ENCODE measurements at regions not wholly inside any gene's neighbourhood (a gene's known extent, or its start where the extent isn't known, plus 50 kb on each side); places are given as distances from the start of the nearest gene placed in this dataset.

DNA sequence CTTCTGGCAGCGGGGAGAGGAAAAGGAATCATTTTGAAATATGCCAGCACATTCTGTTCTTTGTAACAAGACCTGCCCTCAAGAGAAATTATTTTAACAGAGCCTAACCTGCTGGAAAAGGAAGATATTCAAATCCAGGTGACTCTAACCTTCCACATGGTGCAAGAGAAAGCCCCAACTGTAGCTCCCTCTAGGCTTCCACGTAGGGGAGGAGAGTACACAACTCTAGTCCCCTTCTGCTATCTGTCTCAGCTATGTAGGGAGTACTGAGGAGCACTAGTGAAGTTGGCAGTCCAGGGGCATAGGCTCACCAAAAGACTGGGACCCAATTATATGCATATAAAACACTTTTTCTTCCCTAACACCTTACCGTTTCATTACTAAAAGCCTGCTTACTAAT is 82.2 kb upstream of the SIX3 start:
- ChIA-PET CTCF (interaction anchor here (0.8 kb wide), 1 partner anchor 711 kb away, joined by 4 read pairs; no protein-coding TSS in a partner anchor), POLR2A (ENCODE audit: low non-redundant PET) (no interaction called here)
- TF ChIP-seq, protein P1, sequence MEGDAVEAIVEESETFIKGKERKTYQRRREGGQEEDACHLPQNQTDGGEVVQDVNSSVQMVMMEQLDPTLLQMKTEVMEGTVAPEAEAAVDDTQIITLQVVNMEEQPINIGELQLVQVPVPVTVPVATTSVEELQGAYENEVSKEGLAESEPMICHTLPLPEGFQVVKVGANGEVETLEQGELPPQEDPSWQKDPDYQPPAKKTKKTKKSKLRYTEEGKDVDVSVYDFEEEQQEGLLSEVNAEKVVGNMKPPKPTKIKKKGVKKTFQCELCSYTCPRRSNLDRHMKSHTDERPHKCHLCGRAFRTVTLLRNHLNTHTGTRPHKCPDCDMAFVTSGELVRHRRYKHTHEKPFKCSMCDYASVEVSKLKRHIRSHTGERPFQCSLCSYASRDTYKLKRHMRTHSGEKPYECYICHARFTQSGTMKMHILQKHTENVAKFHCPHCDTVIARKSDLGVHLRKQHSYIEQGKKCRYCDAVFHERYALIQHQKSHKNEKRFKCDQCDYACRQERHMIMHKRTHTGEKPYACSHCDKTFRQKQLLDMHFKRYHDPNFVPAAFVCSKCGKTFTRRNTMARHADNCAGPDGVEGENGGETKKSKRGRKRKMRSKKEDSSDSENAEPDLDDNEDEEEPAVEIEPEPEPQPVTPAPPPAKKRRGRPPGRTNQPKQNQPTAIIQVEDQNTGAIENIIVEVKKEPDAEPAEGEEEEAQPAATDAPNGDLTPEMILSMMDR (conservative IDR thresholded peaks at IDR 0.05; ENCODE audit: low read depth), result no peak
- no peak overlapping the region for H3K27ac ChIP-seq
- no peak for DNase-seq (ENCODE audit: low spot score)

DNA sequence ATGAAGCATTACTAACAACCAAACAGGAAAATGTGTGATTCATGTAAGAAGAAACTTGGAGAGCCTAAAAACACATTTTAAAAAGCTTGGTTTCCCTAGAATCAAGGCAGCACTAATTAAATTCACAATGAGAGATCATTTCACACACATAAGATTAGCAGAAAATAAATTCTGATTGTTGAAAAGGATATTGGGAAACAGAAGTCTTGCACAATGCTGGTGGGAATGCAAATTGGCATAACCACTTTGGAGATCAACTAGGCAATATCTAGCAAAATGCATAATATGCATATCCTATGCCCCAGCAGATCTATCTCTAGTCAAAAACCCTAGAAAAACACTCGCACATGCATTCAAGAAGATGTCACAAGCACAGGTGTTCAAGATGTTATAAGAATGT is 75.3 kb upstream of the SIX3 start:
- ChIA-PET POLR2A (ENCODE audit: low non-redundant PET) (no interaction called here), CTCF (no interaction called here)
- TF ChIP-seq, protein P1 (conservative IDR thresholded peaks at IDR 0.05; ENCODE audit: low read depth), result no peak
- no peak overlapping the region for H3K27ac ChIP-seq
- DNase-seq (ENCODE audit: low spot score), result no peak

DNA sequence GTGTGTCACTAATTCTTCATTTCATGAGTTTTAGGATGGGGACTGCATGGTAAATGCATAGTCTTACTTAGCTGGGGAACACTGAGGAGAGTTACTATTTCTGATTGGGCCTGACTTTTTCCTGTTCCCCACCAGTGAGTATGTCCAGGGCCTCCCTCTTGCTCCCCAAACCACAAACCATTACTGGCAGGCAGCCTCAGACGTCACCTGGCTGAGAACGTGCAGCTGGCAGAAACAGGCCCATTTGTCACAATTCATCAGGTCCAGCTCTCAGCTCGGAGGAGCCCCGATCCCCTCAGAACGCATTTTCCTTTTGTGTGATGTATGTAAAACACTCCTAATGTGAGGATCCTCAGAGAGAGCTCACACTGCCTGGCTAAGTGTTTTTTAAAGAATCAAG is 71.7 kb upstream of the SIX3 start:
- DNase-seq (ENCODE audit: low spot score), result no peak
- H3K27ac ChIP-seq, result no peak overlapping the region
- CTCF ChIA-PET, result interaction anchor here (0.6 kb wide), 1 partner anchor 390 kb away, joined by 4 read pairs; no protein-coding TSS in a partner anchor
- TF ChIP-seq, protein P1 (conservative IDR thresholded peaks at IDR 0.05; ENCODE audit: low read depth), result no peak
- POLR2A ChIA-PET (ENCODE audit: low non-redundant PET), result no interaction called here

DNA sequence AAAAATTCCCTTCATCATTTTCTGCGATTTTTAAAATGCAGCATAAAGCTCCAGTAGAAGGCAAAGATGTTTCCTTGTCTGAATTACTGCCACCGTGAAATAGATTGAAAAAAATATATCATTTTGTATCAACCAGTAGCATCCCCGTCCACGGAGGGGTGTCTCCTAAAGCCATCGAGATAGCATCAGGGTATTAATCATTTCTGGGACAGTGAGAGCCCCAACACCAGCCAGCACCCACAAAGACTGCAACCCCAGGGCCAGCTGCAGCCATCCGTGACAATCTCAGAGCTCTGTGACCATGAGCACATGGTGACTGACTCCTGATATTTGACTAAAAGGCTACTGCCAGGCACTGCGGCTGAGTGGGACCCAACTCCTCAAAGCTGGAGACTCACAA is 64.1 kb upstream of the SIX3 start:
- ChIA-PET POLR2A (ENCODE audit: low non-redundant PET) (no interaction called here), CTCF (interaction anchor here (0.7 kb wide), 1 partner anchor 14 kb away, joined by 5 read pairs; no protein-coding TSS in a partner anchor)
- TF ChIP-seq, protein P1 (conservative IDR thresholded peaks at IDR 0.05; ENCODE audit: low read depth), result no peak
- H3K27ac ChIP-seq, result no peak overlapping the region
- no peak for DNase-seq (ENCODE audit: low spot score)

DNA sequence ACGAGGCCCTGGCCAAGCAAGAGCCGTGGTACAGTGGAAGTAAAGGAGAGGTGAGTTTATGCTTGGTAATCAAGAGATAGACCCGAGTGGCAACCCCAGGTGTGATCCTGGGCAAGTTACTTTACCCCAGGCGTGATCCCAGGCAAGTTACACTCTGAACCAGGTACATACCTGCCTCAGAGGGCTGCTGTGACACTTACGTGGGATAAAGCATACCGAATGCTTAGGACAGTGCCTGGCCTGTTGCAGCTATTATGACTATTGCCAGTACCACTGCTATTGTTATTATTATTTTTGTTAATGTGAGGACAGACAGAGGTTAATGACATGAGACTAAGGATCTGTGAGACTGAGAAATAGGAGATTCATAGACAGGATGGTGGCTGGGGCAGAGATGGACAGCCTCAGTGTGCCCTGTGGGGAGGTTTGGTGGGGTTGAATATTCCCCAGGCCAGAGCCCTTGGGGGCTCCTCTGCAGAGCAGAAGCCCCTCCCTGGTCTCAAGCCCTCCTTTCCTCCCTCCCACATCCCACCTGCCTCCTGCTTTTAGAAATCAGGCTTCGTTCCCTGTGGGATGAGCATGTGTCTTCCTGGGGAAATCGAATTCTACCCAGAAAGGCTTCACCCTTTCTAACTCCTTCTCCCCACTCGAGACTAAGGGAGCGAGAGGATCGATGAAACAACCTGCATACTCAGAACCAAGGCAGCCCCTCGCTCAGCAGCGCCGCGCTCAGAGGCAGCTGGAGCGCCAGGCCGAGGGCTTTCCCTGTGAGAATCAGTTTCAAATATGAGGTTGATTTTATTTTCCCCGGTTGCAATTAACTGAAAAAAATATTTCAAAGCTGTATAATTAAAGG is 62.0 kb upstream of the SIX3 start:
- DNase-seq (ENCODE audit: low spot score), result no peak
- ChIA-PET POLR2A (ENCODE audit: low non-redundant PET) (no interaction called here), CTCF (interaction anchor here (0.6 kb wide), 1 partner anchor 162 kb away, joined by 3 read pairs; no protein-coding TSS in a partner anchor)
- TF ChIP-seq, protein P1 (conservative IDR thresholded peaks at IDR 0.05; ENCODE audit: low read depth), result no peak
- no peak overlapping the region for H3K27ac ChIP-seq

DNA sequence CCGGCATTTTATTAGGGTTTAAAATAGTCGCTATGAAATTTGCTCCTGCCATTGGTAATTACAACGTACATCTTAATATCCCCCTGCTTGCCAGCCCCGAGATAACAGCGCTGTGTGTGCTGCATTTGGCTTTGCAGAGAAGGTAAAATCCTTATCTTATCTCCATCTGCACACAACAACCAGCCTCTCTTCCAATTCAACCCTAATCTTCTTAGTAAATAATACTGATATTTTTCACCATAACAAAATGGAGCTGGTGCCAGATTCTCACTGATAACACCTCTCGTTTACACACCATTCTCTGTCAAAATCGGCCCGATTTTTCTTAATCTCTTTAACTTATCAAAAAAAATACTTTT is 61.4 kb upstream of the SIX3 start:
- no peak for DNase-seq (ENCODE audit: low spot score)
- ChIA-PET POLR2A (ENCODE audit: low non-redundant PET) (no interaction called here), CTCF (interaction anchor here (0.6 kb wide), 1 partner anchor 163 kb away, joined by 3 read pairs; no protein-coding TSS in a partner anchor)
- no peak overlapping the region for H3K27ac ChIP-seq
- TF ChIP-seq, protein P1 (conservative IDR thresholded peaks at IDR 0.05; ENCODE audit: low read depth), result no peak
